ENCODE measurements at regions not wholly inside any gene's neighbourhood (a gene's known extent, or its start where the extent isn't known, plus 50 kb on each side); places are given as distances from the start of the nearest gene placed in this dataset.

DNA sequence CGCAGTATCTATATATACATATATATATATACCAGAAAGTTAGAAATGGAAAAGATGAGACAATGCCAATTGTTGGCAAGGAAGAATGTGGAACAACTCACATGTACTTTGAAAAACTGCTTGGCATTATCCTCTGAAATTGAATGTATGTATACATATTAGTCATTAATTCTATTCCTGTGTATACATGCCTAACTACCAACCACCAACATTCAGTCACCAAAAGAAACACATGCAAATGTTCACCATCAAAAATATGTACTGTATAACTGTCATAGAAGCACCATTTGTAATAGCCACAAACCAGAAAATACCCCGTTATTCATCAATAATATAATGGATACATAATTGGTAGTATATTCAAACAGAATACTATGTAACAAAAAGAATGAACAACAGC, 330.2 kb upstream of the GRAMD2B start:
- Histone ChIP-seq H4K20me1 (ENCODE audit: low read length) (no peaks in the 10 kb centered on the region), H3K4me3 (ENCODE audit: low read length) (no peak overlapping the region), H3K9me2 (replicated peaks; ENCODE audit: low read length) (no peaks in the 10 kb centered on the region), H2AFZ (ENCODE audit: low read length) (no peak overlapping the region), H3K79me2 (ENCODE audit: low read length) (no peaks in the 10 kb centered on the region), H3F3A (ENCODE audit: low read length, unreplicated experiment) (no peaks in the 10 kb centered on the region), H3K36me3 (ENCODE audit: low read depth, low read length) (no peaks in the 10 kb centered on the region), H3K9me3 (ENCODE audit: low read length) (no peaks in the 10 kb centered on the region), H3K4me1 (ENCODE audit: insufficient read depth, low read length) (no peaks in the 10 kb centered on the region), H3K4me2 (ENCODE audit: low read length) (no peak overlapping the region), H3K9ac (ENCODE audit: low read length) (no peak overlapping the region), H3K27me3 (ENCODE audit: low read length) (no peaks in the 10 kb centered on the region), H3K27ac (ENCODE audit: low read length) (no peak overlapping the region)
- POLR2A ChIA-PET (ENCODE audit: unreplicated experiment): no interaction called here
- CTCF ChIA-PET: no interaction called here
- no peak for ATAC-seq
- no TSS peak for BruUV-seq (replicated peaks)
- TF ChIP-seq, protein P1, sequence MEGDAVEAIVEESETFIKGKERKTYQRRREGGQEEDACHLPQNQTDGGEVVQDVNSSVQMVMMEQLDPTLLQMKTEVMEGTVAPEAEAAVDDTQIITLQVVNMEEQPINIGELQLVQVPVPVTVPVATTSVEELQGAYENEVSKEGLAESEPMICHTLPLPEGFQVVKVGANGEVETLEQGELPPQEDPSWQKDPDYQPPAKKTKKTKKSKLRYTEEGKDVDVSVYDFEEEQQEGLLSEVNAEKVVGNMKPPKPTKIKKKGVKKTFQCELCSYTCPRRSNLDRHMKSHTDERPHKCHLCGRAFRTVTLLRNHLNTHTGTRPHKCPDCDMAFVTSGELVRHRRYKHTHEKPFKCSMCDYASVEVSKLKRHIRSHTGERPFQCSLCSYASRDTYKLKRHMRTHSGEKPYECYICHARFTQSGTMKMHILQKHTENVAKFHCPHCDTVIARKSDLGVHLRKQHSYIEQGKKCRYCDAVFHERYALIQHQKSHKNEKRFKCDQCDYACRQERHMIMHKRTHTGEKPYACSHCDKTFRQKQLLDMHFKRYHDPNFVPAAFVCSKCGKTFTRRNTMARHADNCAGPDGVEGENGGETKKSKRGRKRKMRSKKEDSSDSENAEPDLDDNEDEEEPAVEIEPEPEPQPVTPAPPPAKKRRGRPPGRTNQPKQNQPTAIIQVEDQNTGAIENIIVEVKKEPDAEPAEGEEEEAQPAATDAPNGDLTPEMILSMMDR (conservative IDR thresholded peaks at IDR 0.05; ENCODE audit: low read depth, low read length): no peak
- no peak for TF ChIP-seq EZH2phosphoT487 (IDR thresholded peaks at IDR 0.05; ENCODE audit: borderline replicate concordance, low read length)
- no peak for TF ChIP-seq EZH2 (IDR thresholded peaks at IDR 0.05; ENCODE audit: low read length, unreplicated experiment)
- DNase-seq: no peak
- intact Hi-C loops (cut with micrococcal nuclease): no loop called here

DNA sequence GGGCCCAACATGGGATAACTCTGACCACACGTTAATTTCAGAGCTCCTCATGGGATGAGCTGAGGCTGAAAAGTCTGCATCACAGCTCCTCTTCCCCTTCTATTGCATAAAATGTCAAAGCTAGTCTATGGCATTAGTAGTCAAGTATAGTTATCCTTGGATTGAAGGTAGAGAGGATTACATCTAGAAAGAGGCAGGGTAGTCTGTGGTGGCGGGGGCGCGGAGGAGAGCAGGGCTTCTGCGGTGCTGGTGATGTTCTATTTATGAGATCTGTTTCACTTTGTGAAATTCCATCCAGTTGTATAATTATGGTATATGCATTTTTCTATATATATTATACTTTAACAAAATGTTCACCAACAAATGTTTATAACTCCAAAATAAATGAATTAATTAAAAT, 329.5 kb upstream of the GRAMD2B start:
- Histone ChIP-seq H3K27me3 (ENCODE audit: low read length) (no peaks in the 10 kb centered on the region), H3F3A (ENCODE audit: low read length, unreplicated experiment) (no peaks in the 10 kb centered on the region), H3K4me2 (ENCODE audit: low read length) (no peak overlapping the region), H3K4me1 (ENCODE audit: insufficient read depth, low read length) (no peaks in the 10 kb centered on the region), H3K79me2 (ENCODE audit: low read length) (no peaks in the 10 kb centered on the region), H3K4me3 (ENCODE audit: low read length) (no peak overlapping the region), H3K9me3 (ENCODE audit: low read length) (no peaks in the 10 kb centered on the region), H3K27ac (ENCODE audit: low read length) (no peak overlapping the region), H4K20me1 (ENCODE audit: low read length) (no peaks in the 10 kb centered on the region), H3K9ac (ENCODE audit: low read length) (no peak overlapping the region), H2AFZ (ENCODE audit: low read length) (no peak overlapping the region), H3K9me2 (replicated peaks; ENCODE audit: low read length) (no peaks in the 10 kb centered on the region), H3K36me3 (ENCODE audit: low read depth, low read length) (no peaks in the 10 kb centered on the region)
- BruUV-seq (replicated peaks): no TSS peak
- ChIA-PET POLR2A (ENCODE audit: unreplicated experiment) (no interaction called here), CTCF (no interaction called here)
- DNase-seq (no peak), ATAC-seq (no peak)
- intact Hi-C loops (cut with micrococcal nuclease): no loop called here
- TF ChIP-seq EZH2phosphoT487 (IDR thresholded peaks at IDR 0.05; ENCODE audit: borderline replicate concordance, low read length): no peak
- TF ChIP-seq EZH2 (IDR thresholded peaks at IDR 0.05; ENCODE audit: low read length, unreplicated experiment): no peak
- TF ChIP-seq, protein P1 (conservative IDR thresholded peaks at IDR 0.05; ENCODE audit: low read depth, low read length): no peak

DNA sequence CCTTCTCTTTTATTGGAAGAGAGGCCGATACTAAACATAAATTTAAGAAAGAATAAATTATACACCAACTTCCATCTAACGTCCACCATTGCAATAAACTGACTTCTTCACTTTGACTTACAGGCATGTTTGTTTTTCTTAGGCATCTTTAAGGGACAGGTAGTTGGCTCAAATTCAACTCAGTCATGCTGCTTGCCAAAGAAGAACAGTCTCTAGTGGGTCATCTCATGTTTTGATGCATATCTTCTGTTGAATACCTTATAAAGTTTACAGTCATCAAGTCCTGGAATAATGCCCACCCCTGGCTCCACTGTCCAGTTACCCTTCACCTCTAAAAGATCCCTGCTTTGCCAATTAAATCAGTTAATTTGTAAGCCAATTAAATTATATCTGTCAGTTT, 328.2 kb upstream of the GRAMD2B start:
- no TSS peak for BruUV-seq (replicated peaks)
- CTCF ChIA-PET: no interaction called here
- no peak overlapping the region for H3K9ac ChIP-seq (ENCODE audit: low read length)
- no peaks in the 10 kb centered on the region for H3K36me3 ChIP-seq (ENCODE audit: low read depth, low read length)
- H3K27ac ChIP-seq (ENCODE audit: low read length): no peak overlapping the region
- POLR2A ChIA-PET (ENCODE audit: unreplicated experiment): no interaction called here
- peak; percentile 53 for DNase-seq
- no peaks in the 10 kb centered on the region for H3K27me3 ChIP-seq (ENCODE audit: low read length)
- H2AFZ ChIP-seq (ENCODE audit: low read length): no peak overlapping the region
- TF ChIP-seq EZH2 (IDR thresholded peaks at IDR 0.05; ENCODE audit: low read length, unreplicated experiment) (no peak), EZH2phosphoT487 (IDR thresholded peaks at IDR 0.05; ENCODE audit: borderline replicate concordance, low read length) (no peak)
- TF ChIP-seq, protein P1 (conservative IDR thresholded peaks at IDR 0.05; ENCODE audit: low read depth, low read length): no peak
- H3K79me2 ChIP-seq (ENCODE audit: low read length): no peaks in the 10 kb centered on the region
- H3K4me2 ChIP-seq (ENCODE audit: low read length): no peak overlapping the region
- H3K9me2 ChIP-seq (replicated peaks; ENCODE audit: low read length): no peaks in the 10 kb centered on the region
- intact Hi-C loops (cut with micrococcal nuclease): no loop called here
- H3K4me3 ChIP-seq (ENCODE audit: low read length): no peak overlapping the region
- H3K9me3 ChIP-seq (ENCODE audit: low read length): no peaks in the 10 kb centered on the region
- H4K20me1 ChIP-seq (ENCODE audit: low read length): no peaks in the 10 kb centered on the region
- no peaks in the 10 kb centered on the region for H3F3A ChIP-seq (ENCODE audit: low read length, unreplicated experiment)
- no peak for ATAC-seq
- H3K4me1 ChIP-seq (ENCODE audit: insufficient read depth, low read length): no peaks in the 10 kb centered on the region
